Activated naive CD8-positive, alpha-beta T cell treated with anti-CD3 and anti-CD28 coated beads for 36 hours (primary cell): ENCODE measurements at regions not wholly inside any gene's neighbourhood (a gene's known extent, or its start where the extent isn't known, plus 50 kb on each side); places are given as distances from the start of the nearest gene placed in this dataset.

Experiments
- DNase-seq: peaks from one replicate; pipeline ENCODE4 v3.0.0; 2021
- H3K27ac Mint-ChIP-seq: one replicate; pipeline ENCODE4 v1.8.0; 2022; ENCODE audit warnings: mild to moderate bottlenecking, moderate library complexity, mixed read lengths
- H3K27me3 Mint-ChIP-seq: one replicate; pipeline ENCODE4 v1.8.0; 2022; ENCODE audit warnings: mild to moderate bottlenecking, mixed read lengths
- H3K36me3 Mint-ChIP-seq: one replicate; pipeline ENCODE4 v1.8.0; 2021; ENCODE audit warnings: mild to moderate bottlenecking, mixed read lengths
- H3K4me1 Mint-ChIP-seq: one replicate; pipeline ENCODE4 v1.8.0; 2021; ENCODE audit warnings: mixed read lengths
- H3K4me3 Mint-ChIP-seq: one replicate; pipeline ENCODE4 v1.8.0; 2022; ENCODE audit warnings: mild to moderate bottlenecking, moderate library complexity, mixed read lengths
- H3K9me3 Mint-ChIP-seq: one replicate; pipeline ENCODE4 v1.8.0; 2022; ENCODE audit warnings: mixed read lengths

DNA sequence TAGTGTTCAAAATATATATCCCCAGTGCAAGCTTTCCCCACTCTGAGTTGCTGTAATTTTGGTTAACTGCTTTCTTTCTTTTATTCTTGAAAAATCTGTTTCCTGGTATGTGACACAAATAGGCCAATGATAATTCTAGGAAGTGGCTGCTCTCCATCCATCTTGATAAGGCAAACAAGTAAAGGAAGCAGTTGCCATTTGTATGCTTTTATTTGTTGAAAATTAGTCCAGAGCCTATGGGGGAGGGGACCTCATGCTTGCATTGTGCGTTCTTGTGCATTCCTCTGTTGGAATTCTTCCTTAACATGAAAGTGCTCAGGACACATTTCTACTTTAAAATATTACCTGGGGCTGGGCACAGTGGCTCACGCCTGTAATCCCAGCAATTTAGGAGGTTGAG lies 111.2 kb upstream of the FSHR start:
- Mint-ChIP-seq H3K9me3 (no peaks in the 10 kb centered on the region), H3K36me3 (no peaks in the 10 kb centered on the region), H3K4me3 (no peak overlapping the region), H3K4me1 (no peaks in the 10 kb centered on the region), H3K27ac (no peak overlapping the region), H3K27me3 (no peaks in the 10 kb centered on the region)
- no peak for DNase-seq

DNA sequence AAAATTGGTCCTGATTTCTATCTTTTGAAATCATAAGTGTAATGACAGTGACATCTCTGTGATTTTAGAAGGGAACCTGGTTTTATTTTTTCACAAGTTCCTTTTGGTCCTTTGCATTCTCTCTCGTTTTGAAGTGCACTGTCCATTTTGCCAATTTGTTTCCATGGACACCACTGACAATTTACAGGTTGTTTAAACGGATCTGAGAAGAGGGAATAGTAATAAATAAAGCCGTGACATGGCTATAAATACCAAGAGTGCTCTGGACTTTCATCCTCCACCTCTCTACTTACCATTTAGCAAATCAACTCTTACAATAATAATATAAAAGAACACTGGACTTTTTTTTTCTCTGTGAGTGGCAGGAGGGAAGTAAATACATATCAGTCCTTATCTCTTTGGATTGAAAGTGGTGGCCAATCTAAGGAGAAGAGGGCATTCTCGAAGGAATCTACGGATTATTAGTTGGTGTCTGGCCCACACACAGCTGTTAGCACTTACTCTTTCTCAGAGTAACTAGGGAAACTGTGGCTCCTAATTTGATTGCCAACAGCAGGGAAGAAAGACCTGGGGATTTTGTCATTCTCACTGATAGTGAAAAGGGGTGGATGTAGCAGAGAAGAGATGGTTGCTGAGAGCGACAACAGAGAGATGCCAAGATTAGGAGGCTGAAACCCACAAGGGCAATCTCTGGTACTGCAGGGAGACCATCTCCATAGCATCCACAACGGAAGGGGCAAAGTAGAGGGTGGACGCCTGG lies 108.7 kb upstream of the FSHR start:
- H3K27ac Mint-ChIP-seq, result no peak overlapping the region
- no peaks in the 10 kb centered on the region for H3K9me3 Mint-ChIP-seq
- no peak for DNase-seq
- H3K36me3 Mint-ChIP-seq, result no peaks in the 10 kb centered on the region
- no peaks in the 10 kb centered on the region for H3K4me1 Mint-ChIP-seq
- no peaks in the 10 kb centered on the region for H3K27me3 Mint-ChIP-seq
- H3K4me3 Mint-ChIP-seq, result no peak overlapping the region

DNA sequence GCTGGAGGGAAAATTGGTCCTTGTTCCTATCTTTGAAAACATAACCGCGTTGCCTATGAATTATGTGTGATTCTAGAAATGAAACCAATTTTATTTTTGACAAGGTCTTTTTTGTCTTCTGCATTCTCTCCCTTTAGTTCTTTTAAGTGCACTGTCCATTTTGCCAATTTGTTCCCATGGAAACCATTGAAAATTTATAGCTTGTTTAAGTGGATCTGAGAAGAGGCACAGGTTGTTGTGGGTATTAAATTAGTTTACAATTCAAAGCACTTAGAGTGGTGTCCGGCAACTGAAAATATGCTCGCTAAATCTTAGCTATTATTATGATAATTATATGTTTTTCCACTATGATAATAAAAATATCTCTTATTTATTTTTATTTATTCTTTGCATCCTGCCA lies 107.5 kb upstream of the FSHR start:
- H3K27ac Mint-ChIP-seq, result no peak overlapping the region
- no peaks in the 10 kb centered on the region for H3K9me3 Mint-ChIP-seq
- no peak for DNase-seq
- no peaks in the 10 kb centered on the region for H3K36me3 Mint-ChIP-seq
- no peaks in the 10 kb centered on the region for H3K27me3 Mint-ChIP-seq
- no peaks in the 10 kb centered on the region for H3K4me1 Mint-ChIP-seq
- no peak overlapping the region for H3K4me3 Mint-ChIP-seq

DNA sequence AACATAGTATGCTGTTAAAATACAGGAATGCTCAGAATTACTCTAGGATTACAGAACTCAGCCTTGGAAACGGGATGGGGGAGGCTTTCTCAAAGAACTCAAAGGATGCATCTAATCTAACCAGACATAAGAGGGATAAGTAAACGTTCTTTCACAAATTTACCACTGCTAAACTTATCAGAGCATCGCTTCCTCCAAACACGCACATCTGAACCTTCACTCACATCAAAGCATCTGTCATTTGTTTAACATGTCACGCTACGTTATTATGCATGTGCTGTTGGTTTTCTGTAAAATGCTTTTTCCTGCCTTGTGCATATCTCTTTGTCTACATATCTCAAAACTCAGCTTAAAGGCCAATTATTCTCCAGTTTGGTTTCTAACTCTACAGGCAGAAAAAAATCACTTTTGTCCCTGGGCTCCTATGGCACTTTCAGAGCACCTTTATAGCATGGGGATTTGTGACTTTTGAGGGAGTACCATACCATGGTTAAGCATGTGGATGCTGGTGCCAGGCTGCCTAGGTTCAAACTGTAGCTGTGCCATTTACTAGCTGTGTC lies 106.7 kb upstream of the FSHR start:
- H3K27me3 Mint-ChIP-seq, result no peaks in the 10 kb centered on the region
- H3K4me1 Mint-ChIP-seq, result no peaks in the 10 kb centered on the region
- no peak for DNase-seq
- H3K4me3 Mint-ChIP-seq, result no peak overlapping the region
- H3K27ac Mint-ChIP-seq, result no peak overlapping the region
- no peaks in the 10 kb centered on the region for H3K36me3 Mint-ChIP-seq
- H3K9me3 Mint-ChIP-seq, result no peaks in the 10 kb centered on the region

DNA sequence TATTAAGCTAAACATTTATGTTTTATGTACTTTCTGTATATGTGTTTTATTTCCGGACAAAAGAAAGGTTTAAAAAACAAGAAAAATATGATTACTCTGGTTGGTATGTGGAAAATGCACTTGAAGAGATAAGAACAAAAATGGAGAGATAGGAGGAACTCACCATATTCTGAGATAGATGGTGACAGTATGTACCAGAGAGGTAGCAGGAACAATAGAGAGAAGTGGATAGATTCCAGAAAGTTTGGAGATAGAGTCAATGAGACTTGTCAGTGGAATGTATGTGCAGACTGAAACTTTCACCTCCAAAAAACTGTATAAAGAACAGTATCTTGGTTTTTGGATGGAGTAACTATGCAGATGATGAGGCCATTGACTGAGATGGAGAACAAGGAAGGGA lies 105.6 kb upstream of the FSHR start:
- no peaks in the 10 kb centered on the region for H3K4me1 Mint-ChIP-seq
- H3K4me3 Mint-ChIP-seq, result no peak overlapping the region
- no peaks in the 10 kb centered on the region for H3K27me3 Mint-ChIP-seq
- no peak for DNase-seq
- H3K36me3 Mint-ChIP-seq, result no peaks in the 10 kb centered on the region
- no peak overlapping the region for H3K27ac Mint-ChIP-seq
- H3K9me3 Mint-ChIP-seq, result no peaks in the 10 kb centered on the region

DNA sequence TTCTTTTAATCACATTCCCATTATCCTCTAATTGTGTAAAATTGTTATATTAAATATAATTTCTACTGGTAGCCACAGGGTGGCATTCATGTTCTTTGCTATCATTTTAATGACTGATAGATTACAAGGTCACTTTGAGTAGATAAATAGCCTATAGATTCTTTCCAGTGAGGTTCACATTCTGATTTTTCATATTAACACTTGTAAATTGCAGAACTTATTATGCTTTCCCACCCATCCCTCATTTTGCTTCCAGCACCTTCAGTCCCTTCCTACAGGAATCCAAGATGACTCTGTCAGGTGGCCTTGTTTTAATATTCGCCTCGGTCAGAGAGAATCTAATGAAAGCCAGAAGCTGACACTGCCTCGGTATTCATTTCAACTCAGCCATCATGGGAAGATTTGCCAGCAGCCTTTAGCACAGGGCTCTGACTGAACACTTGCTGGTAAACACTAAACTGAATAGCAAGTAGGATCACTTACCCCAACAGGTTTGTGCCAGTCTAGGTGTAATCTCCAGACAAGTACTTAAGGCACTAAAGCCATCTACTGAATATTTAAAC lies 101.2 kb upstream of the FSHR start:
- Mint-ChIP-seq H3K27ac (no peak overlapping the region), H3K27me3 (no peaks in the 10 kb centered on the region), H3K4me1 (no peaks in the 10 kb centered on the region), H3K36me3 (no peaks in the 10 kb centered on the region), H3K4me3 (no peak overlapping the region), H3K9me3 (no peaks in the 10 kb centered on the region)
- DNase-seq, result no peak

DNA sequence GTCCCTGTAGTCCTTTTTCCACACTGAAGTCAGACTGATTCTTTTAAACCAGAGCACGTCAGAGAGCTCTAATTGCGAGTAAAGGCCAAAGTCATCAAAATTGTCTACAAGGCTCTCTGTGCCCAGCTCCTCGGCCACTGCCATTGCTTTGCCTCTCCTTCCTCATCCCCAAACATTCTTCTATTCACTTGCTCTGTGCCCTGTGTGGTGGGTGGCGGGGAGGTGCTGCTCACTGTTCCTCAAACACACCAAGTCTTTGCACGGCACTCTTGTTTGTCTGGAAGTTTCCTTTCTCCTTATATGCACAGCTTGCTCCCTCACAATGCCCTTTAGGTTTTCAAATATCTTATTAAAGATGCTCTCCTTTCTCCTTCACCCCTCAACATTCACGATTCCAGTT lies 100.1 kb upstream of the FSHR start:
- Mint-ChIP-seq H3K9me3 (peaks cover 3% of the 10 kb centered on the region), H3K36me3 (no peaks in the 10 kb centered on the region), H3K4me3 (no peak overlapping the region), H3K4me1 (no peaks in the 10 kb centered on the region), H3K27ac (no peak overlapping the region), H3K27me3 (no peaks in the 10 kb centered on the region)
- DNase-seq, result no peak

DNA sequence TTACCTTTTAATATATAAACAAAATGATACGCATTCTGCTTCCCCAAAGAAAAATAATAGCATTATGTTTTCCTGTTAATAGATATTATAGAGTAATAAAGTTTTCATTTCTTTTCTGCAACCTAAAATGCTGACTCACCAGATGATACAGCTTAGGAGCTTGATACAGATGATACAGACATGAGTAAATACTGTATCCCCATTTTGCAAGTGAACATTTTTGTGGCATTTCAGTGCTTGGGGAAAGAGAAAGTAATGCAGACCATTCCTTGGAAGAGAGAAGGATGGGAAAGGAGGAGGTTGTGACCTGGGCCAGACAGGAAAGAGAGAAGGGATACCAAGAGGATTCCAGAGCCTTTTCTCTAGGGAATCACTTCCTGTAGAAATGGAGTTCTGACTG lies 97.5 kb upstream of the FSHR start:
- peaks cover 3% of the 10 kb centered on the region for H3K9me3 Mint-ChIP-seq
- H3K4me3 Mint-ChIP-seq, result no peak overlapping the region
- no peak for DNase-seq
- H3K27ac Mint-ChIP-seq, result no peak overlapping the region
- no peaks in the 10 kb centered on the region for H3K36me3 Mint-ChIP-seq
- no peaks in the 10 kb centered on the region for H3K4me1 Mint-ChIP-seq
- H3K27me3 Mint-ChIP-seq, result no peaks in the 10 kb centered on the region

DNA sequence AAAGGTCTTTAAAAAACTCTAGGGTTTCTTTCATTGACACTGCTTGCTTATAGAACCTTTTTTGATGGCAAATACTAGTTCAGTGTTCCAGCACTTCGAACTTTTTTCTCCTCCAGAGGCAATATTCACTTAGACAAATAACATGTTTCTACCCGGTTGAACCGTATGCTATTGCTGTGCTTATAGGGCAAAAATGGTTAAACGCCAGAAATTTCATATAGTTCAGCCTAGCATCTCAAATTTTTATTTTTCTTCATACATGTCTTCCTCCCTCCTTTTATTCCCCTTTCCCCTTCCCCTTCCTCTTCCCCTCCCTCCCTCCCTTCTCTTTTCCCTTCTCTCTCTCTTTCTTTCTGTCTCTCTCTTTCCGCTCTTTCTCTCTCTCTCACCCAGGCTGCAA lies 96.9 kb upstream of the FSHR start:
- peaks cover 3% of the 10 kb centered on the region for H3K9me3 Mint-ChIP-seq
- H3K4me3 Mint-ChIP-seq, result no peak overlapping the region
- no peak overlapping the region for H3K27ac Mint-ChIP-seq
- DNase-seq, result no peak
- H3K36me3 Mint-ChIP-seq, result no peaks in the 10 kb centered on the region
- H3K4me1 Mint-ChIP-seq, result no peaks in the 10 kb centered on the region
- H3K27me3 Mint-ChIP-seq, result no peaks in the 10 kb centered on the region

DNA sequence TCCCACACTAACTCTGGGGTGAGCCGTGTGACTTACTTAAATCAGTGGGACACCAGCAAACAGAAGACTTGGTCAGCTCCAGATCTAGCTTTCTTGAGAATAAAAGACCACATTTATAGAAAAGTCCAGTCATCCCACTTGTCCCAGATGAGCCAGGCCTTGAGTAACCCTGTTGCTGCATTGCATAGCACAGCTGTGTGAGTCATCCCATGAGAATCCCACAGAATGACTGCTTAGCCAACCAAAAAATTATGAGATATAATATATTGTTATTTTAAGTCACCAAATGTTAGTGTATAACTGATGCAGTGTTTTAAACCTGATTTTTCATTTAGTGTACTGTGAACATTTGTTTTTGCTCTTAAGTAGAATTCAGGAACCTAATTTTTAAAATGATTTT lies 94.2 kb upstream of the FSHR start:
- Mint-ChIP-seq H3K27ac (no peak overlapping the region), H3K36me3 (no peaks in the 10 kb centered on the region), H3K4me1 (no peaks in the 10 kb centered on the region), H3K9me3 (peaks cover 9% of the 10 kb centered on the region), H3K27me3 (no peaks in the 10 kb centered on the region), H3K4me3 (no peak overlapping the region)
- DNase-seq, result no peak

DNA sequence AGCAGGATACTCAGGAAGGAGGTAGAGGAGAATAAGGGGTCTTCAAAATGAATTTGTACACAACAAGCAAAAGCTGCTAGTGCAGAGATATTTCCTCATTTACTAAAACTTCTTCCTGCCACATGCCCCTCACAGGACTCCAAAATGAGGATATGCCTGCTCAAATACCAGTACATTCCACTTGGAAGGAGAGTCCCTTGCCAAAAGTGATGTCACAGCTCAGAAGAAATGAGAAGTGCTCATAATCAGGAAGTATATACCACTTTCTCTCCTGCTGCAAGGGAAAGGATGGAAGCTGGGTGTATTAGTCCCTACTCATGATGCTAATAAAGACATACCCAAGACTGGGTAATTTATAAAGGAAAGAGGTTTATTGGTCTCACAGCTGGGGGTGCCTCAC lies 87.7 kb upstream of the FSHR start:
- no peak overlapping the region for H3K27ac Mint-ChIP-seq
- no peak for DNase-seq
- no peaks in the 10 kb centered on the region for H3K27me3 Mint-ChIP-seq
- no peak overlapping the region for H3K4me3 Mint-ChIP-seq
- no peaks in the 10 kb centered on the region for H3K4me1 Mint-ChIP-seq
- no peaks in the 10 kb centered on the region for H3K36me3 Mint-ChIP-seq
- H3K9me3 Mint-ChIP-seq, result peaks cover 9% of the 10 kb centered on the region

DNA sequence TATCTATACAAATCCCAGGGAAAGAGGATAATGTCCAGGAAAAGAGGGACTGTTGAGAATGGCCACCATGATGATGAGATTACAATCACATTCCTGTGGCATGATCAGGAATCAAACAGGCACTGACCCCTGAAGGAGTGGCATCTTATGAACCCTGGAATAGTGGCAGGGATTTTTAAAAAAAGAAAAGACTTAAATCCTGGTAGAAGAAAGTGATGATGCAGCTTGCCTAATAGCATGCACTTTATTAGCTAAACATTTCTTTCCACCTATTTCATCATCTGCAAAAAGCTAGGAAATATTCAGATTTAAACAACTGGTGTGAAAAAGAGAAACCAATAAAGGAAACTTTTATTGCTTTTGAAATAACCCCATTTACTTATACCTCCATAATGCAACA lies 87.2 kb upstream of the FSHR start:
- no peak overlapping the region for H3K4me3 Mint-ChIP-seq
- no peaks in the 10 kb centered on the region for H3K4me1 Mint-ChIP-seq
- peaks cover 9% of the 10 kb centered on the region for H3K9me3 Mint-ChIP-seq
- no peaks in the 10 kb centered on the region for H3K27me3 Mint-ChIP-seq
- DNase-seq, result no peak
- no peak overlapping the region for H3K27ac Mint-ChIP-seq
- no peaks in the 10 kb centered on the region for H3K36me3 Mint-ChIP-seq

DNA sequence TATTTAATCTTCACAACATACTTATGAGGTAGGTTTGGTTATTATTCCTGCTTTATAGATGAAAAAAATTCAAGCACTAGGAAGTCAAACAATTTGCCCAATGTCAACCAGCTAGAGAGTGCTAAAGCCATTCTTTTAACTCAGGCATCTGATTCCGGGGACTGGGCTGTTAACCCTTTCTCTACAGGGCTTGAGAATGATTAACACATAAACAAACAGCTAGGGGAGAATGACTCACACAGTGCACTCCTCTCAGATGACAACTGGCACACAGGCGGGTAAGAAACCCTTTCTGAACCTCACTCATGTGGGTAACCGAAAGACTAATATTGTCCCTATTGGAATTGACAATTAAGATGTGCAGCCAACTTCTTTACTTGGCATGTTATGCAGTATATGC lies 86.3 kb upstream of the FSHR start:
- Mint-ChIP-seq H3K4me1 (no peaks in the 10 kb centered on the region), H3K27me3 (no peaks in the 10 kb centered on the region), H3K9me3 (peaks cover 9% of the 10 kb centered on the region), H3K36me3 (no peaks in the 10 kb centered on the region), H3K4me3 (no peak overlapping the region), H3K27ac (no peak overlapping the region)
- DNase-seq, result no peak

DNA sequence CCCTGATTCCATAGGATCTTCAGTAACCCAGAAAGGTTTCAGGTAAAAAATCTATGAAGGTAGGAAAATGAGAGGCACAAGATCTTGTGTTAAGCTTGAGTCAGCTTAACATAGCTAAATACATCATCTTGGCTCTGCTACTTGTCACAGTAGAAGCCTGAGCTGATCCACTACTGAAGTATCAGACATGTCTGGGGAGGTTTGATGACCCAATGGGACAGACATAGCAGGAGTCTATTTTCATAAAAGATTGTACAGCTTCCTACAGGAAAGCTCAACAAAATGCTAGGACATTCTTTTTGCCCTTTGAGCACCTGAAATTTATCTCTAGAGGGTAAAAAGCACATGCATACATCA lies 84.3 kb upstream of the FSHR start:
- Mint-ChIP-seq H3K4me3 (no peak overlapping the region), H3K27ac (no peak overlapping the region), H3K36me3 (no peaks in the 10 kb centered on the region), H3K9me3 (peaks cover 3% of the 10 kb centered on the region), H3K27me3 (no peaks in the 10 kb centered on the region), H3K4me1 (no peaks in the 10 kb centered on the region)
- no peak for DNase-seq

DNA sequence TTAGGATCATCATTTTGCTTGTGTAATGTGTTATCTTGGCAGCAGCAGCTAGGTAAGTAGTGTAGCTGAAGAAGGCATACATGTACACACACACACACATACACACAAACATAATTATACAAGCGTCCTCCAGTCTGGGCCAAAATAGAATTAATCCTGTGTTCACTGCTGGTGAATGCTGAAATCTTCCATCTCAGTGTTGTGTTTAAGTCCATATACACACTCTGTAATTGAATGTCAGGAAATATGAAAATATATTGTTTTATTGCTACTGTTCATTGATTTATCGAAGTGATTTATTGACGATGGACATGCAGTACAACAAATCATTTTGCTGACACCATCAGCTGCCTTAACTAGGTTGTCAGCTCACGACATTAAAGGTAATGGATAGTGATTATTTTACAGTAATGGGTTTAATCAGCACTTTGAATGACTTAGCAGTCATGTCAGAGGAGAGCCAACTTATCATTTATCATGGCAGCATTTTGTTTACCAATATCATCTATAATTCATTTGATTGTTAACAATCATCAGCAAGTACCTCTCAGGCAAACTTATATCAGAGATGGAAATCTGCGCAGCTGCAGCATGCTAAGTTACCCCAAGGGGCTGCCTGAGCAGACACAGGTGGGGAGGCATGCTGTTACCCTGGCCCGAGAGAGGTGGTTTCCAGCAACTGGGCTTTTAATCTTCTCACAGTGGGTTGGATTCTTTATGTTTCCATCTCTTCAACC lies 83.7 kb upstream of the FSHR start:
- Mint-ChIP-seq H3K36me3 (no peaks in the 10 kb centered on the region), H3K9me3 (peaks cover 3% of the 10 kb centered on the region), H3K4me1 (no peaks in the 10 kb centered on the region), H3K4me3 (no peak overlapping the region), H3K27me3 (no peaks in the 10 kb centered on the region), H3K27ac (no peak overlapping the region)
- DNase-seq, result no peak

DNA sequence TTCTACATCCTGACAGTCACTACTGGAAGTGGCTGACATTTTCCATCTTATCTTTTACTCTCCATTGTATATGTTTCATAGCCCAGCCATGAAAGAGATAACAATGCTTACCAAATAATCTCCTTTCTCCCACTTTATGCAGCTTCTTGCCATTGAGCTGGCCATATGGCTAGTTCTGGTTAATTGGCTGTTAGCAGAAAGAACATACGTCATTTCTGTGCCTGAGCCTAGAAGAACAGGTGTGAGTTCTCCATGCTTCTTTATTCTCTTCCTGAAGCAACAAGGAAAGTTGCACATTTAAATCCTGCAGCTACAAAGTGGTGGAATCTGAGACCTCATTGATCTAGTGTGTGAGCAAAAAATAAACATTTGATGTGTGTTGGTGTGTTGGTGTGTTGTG lies 82.0 kb upstream of the FSHR start:
- Mint-ChIP-seq H3K4me3 (no peak overlapping the region), H3K9me3 (peaks cover 4% of the 10 kb centered on the region), H3K36me3 (no peaks in the 10 kb centered on the region), H3K27ac (no peak overlapping the region), H3K4me1 (no peaks in the 10 kb centered on the region), H3K27me3 (no peaks in the 10 kb centered on the region)
- no peak for DNase-seq
